Lung (tissue), 11 donors: ENCODE measurements at regions not wholly inside any gene's neighbourhood (a gene's known extent, or its start where the extent isn't known, plus 50 kb on each side); places are given as distances from the start of the nearest gene placed in this dataset.

Source experiments
- ATAC-seq: fragments of 200-7000 bp; cut with Tn5 transposase; one replicate; pipeline ENCODE4 v1.9.1; 2020; ENCODE audit warnings: moderate number of reproducible peaks; ENCODE audit not compliant: insufficient read depth, low FRiP score
- DNase-seq, 3 donors: peaks; one replicate each; pipeline ENCODE4 v3.0.0-alpha.2; 2013 to 2017
- H3K27ac ChIP-seq, 2 donors: one replicate each; pipeline ENCODE4 v1.5.1; 2013; ENCODE audit warnings: mild to moderate bottlenecking in 2 of 2, moderate library complexity in 2 of 2, control low read depth in 1 of 2, inconsistent platforms in 1 of 2, low read depth in 1 of 2, low read length in 1 of 2
- H3K27me3 ChIP-seq, 3 donors: one replicate each; pipeline ENCODE4 v1.5.1; 2013; ENCODE audit warnings: low read length in 2 of 3; ENCODE audit not compliant: control insufficient read depth in 3 of 3, insufficient read depth in 3 of 3
- H3K36me3 ChIP-seq, 4 donors: one replicate each; pipeline ENCODE4 v1.5.1; 2013; ENCODE audit warnings: low read length in 4 of 4, mild to moderate bottlenecking in 1 of 4, moderate library complexity in 1 of 4; ENCODE audit not compliant: control insufficient read depth in 4 of 4, insufficient read depth in 4 of 4
- H3K4me1 ChIP-seq, 5 donors: one replicate each; pipeline ENCODE4 v1.5.1; 2013; ENCODE audit warnings: low read length in 5 of 5, mild to moderate bottlenecking in 2 of 5, moderate library complexity in 1 of 5; ENCODE audit not compliant: control insufficient read depth in 5 of 5, insufficient read depth in 5 of 5
- H3K4me3 ChIP-seq: one replicate; pipeline ENCODE4 v1.5.1; 2013; ENCODE audit warnings: mild to moderate bottlenecking, control low read depth, moderate library complexity
- H3K9ac ChIP-seq, 2 donors: one replicate each; pipeline ENCODE4 v1.5.1; 2013; ENCODE audit warnings: low read length in 2 of 2, control low read depth in 1 of 2; ENCODE audit not compliant: insufficient read depth in 1 of 2
- H3K9me3 ChIP-seq, 4 donors: one replicate each; pipeline ENCODE4 v1.5.1; 2013; ENCODE audit warnings: low read length in 3 of 4, mild to moderate bottlenecking in 1 of 4, moderate library complexity in 1 of 4; ENCODE audit not compliant: control insufficient read depth in 4 of 4, insufficient read depth in 3 of 4
- WGBS, 2 donors: extraction: QIAGEN DNeasy Blood & Tissue Kit; methylation state at CpG; one replicate each; pipeline ENCODE4 v1.1.7; 2013; 5-methylcytosine and 5-hydroxymethylcytosine counted together
- TF ChIP-seq, protein P1 (sequence below): IDR thresholded peaks from 2 replicates; pipeline ENCODE4 v1.5.1; 2012; ENCODE audit warnings: mild to moderate bottlenecking; ENCODE audit errors: control extremely low read depth, extremely low read depth
- donor health status: control.
- donor health status: control.
- donor health status: Bipolar disorder and iron deficiency.
- donor health status: healthy.
- donor health status: DM: yes; HTN: yes; CAD: no.

DNA sequence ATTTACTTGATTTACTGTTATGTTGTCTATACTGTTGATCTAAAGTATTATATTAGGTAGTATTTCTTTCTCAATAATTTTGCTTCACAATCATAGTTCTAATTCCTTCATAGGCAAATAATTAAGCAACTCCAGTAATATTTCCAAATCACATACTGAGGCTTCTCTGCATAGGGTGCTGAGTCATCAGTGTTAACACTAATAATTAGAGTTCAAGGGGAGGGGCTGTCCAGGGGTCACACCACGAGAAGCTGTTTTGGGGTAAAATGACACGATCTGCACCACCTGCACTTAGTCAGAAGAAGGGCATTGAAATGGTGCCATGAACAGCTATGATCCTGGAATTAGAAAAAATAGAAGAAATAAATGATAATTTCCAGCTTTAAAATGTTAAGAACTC is 1230.9 kb upstream of the SLC10A2 start:
- no peak overlapping the region for H3K4me3 ChIP-seq
- peaks cover 0 to 14% (median 0%) of the 10 kb centered on the region in 5 donors for H3K4me1 ChIP-seq
- DNase-seq (no peak), ATAC-seq (no peak)
- H3K9me3 ChIP-seq: peaks cover 0 to 1% (median 0%) of the 10 kb centered on the region in 4 donors
- H3K27ac ChIP-seq: no peak overlapping the region
- 78 to 84% methylated on average over 2 of the region's 2 CpGs for WGBS, 2 donors
- TF ChIP-seq, protein P1, sequence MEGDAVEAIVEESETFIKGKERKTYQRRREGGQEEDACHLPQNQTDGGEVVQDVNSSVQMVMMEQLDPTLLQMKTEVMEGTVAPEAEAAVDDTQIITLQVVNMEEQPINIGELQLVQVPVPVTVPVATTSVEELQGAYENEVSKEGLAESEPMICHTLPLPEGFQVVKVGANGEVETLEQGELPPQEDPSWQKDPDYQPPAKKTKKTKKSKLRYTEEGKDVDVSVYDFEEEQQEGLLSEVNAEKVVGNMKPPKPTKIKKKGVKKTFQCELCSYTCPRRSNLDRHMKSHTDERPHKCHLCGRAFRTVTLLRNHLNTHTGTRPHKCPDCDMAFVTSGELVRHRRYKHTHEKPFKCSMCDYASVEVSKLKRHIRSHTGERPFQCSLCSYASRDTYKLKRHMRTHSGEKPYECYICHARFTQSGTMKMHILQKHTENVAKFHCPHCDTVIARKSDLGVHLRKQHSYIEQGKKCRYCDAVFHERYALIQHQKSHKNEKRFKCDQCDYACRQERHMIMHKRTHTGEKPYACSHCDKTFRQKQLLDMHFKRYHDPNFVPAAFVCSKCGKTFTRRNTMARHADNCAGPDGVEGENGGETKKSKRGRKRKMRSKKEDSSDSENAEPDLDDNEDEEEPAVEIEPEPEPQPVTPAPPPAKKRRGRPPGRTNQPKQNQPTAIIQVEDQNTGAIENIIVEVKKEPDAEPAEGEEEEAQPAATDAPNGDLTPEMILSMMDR: no peak
- H3K36me3 ChIP-seq: no peaks in the 10 kb centered on the region
- H3K9ac ChIP-seq: no peak overlapping the region
- no peaks in the 10 kb centered on the region for H3K27me3 ChIP-seq

DNA sequence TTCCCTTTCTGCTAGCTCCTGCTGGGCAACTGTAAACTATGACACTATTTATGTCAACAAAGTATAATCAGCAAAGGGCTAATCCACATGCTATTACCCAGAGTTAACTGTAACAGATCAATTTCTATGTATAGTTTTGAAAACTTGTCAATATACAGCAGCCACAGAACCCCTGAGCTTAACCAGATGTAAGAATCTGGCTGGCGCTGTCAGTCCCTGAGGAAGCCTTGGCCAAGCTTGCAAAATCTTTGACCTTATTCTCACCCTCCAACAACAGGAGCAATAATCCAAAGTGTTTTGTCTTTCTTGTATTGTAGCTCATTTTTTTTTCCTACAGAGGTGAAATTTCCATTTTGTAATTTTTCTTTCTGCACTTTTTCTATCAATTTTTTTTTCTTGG is 1230.1 kb upstream of the SLC10A2 start:
- WGBS, 2 donors: 90 to 96% methylated on average over 1 of the region's 1 CpG
- TF ChIP-seq, protein P1: no peak
- ATAC-seq: no peak

DNA sequence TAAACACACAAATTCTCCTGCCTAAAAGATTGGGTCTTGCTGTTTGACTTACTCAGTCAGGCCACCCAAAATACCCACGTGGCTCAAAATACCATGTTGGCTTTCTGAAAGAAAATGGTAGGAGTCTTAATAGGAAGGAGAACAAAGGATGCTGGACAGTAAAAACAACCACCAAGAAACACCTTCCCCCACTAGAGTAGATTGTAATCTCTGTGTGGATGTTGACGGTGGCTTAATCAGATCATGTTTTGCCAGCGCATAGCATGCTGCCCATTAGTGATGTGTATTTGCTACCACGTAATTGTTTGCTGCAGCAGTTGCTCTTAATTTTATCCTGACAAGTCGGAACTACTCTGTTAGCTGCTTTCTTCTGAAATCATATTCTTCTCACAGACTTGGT is 1229.3 kb upstream of the SLC10A2 start:
- Histone ChIP-seq H3K9ac (no peak overlapping the region), H3K4me3 (no peak overlapping the region), H3K4me1 (no peaks in the 10 kb centered on the region), H3K27ac (no peak overlapping the region), H3K27me3 (no peaks in the 10 kb centered on the region), H3K9me3 (peaks cover 0 to 1% (median 0%) of the 10 kb centered on the region in 4 donors), H3K36me3 (no peaks in the 10 kb centered on the region)
- DNase-seq: no peak
- TF ChIP-seq, protein P1: no peak
- 77 to 78% methylated on average over 5 of the region's 5 CpGs for WGBS, 2 donors
- ATAC-seq: no peak

More for the DNA sequence above, 1230.1 kb upstream of the SLC10A2 start:
- DNase-seq: peak in 1 of 3 donors; percentile 14
- no peaks in the 10 kb centered on the region for H3K36me3 ChIP-seq
- no peaks in the 10 kb centered on the region for H3K27me3 ChIP-seq
- peaks cover 0 to 1% (median 0%) of the 10 kb centered on the region in 4 donors for H3K9me3 ChIP-seq
- no peak overlapping the region for H3K4me3 ChIP-seq
- peaks cover 0 to 7% (median 0%) of the 10 kb centered on the region in 5 donors for H3K4me1 ChIP-seq
- H3K9ac ChIP-seq: no peak overlapping the region
- no peak overlapping the region for H3K27ac ChIP-seq

DNA sequence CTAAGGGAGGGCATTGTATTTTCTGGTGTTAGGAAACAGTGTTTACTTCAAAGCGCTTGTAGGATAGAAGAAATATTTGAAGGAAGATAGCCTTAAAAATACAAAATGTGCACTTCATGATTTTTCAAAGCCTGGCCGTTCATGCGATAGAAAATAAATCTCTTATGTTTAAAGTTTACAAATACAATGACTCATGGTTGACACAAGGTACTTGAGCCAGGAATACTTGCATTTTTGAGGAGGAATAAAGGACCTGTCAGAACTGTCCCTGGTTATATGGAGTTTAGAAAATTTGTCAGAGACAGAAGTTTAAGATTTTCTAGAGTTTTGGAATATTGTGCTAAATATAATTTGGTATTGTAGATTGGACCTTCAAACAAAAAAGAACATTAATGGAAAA is 1223.2 kb upstream of the SLC10A2 start:
- ATAC-seq: no peak
- Histone ChIP-seq H3K4me3 (no peak overlapping the region), H3K4me1 (no peaks in the 10 kb centered on the region), H3K9me3 (no peaks in the 10 kb centered on the region), H3K9ac (no peak overlapping the region), H3K27ac (no peak overlapping the region), H3K36me3 (no peaks in the 10 kb centered on the region), H3K27me3 (no peaks in the 10 kb centered on the region)
- WGBS, 2 donors: 54 to 62% methylated on average over 3 of the region's 3 CpGs
- TF ChIP-seq, protein P1: no peak
- DNase-seq: no peak
